K562 (cell line): ENCODE measurements at regions not wholly inside any gene's neighbourhood (a gene's known extent, or its start where the extent isn't known, plus 50 kb on each side); places are given as distances from the start of the nearest gene placed in this dataset.

ENCODE experiments used
- ATAC-seq: fragments of 200-7000 bp; cut with Tn5 transposase; 3 replicates; pipeline ENCODE4 v1.9.1; 2020; ENCODE audit warnings: moderate library complexity
- BruUV-seq: library from RNA; stranded (reverse); fragments of 400-500 nt; replicated peaks from 2 replicates; lab custom pipeline; 2021; lab: Mats Ljungman, UMichigan
- CTCF ChIA-PET: fragments of 300-600 bp; formaldehyde crosslinking; extraction: SDS; loops from one replicate; lab custom pipeline; 2021; ENCODE audit warnings: low intra/inter-chr PET ratio; lab: Yijun Ruan, JAX
- POLR2A ChIA-PET: fragments of 300-600, 350-650 bp; sonication (Branson Sonifier 250); formaldehyde crosslinking; extraction: SDS; loops from one replicate; lab custom pipeline; 2021; ENCODE audit warnings: antibody characterized with exemption, inconsistent platforms; lab: Yijun Ruan, JAX
- DNase-seq, 4 experiments: peaks; one replicate each; pipeline versions ENCODE4 v3.0.0 to v3.0.0-alpha.2; 2011 to 2018; ENCODE audit warnings: low spot score in 3 of 4, mixed read lengths in 3 of 4; ENCODE audit errors: extremely low read depth in 1 of 4
- FAIRE-seq: peaks from 2 replicates; lab custom pipeline; 2011; peaks lifted over from hg19 to GRCh38; lab: Jason Lieb, UNC
- H2AFZ ChIP-seq: 2 replicates; pipeline ENCODE4 v1.6.0; 2011; ENCODE audit warnings: low read depth, low read length, control low read depth, inconsistent platforms
- H3K27ac ChIP-seq: fragments of 200-600 bp; 3 replicates; pipeline ENCODE4 v1.8.0; 2011; ENCODE audit warnings: low read depth, mild to moderate bottlenecking, control low read depth, inconsistent platforms, low read length, moderate library complexity, mixed read lengths; ENCODE audit errors: extremely low read depth
- H3K27me3 ChIP-seq, 2 experiments: fragments of 300-600 bp in 1 of 2; 2 replicates in 1 of 2; 3 replicates in 1 of 2; pipeline versions ENCODE4 v1.6.0 to v1.8.0; 2011; ENCODE audit warnings: inconsistent platforms in 2 of 2, low read length in 2 of 2, mild to moderate bottlenecking in 1 of 2, mixed read lengths in 1 of 2, moderate library complexity in 1 of 2; ENCODE audit not compliant: control insufficient read depth in 2 of 2, insufficient read depth in 2 of 2
- H3K36me3 ChIP-seq: fragments of 300-600 bp; 3 replicates; pipeline ENCODE4 v1.8.0; 2011; ENCODE audit warnings: mild to moderate bottlenecking, low read length, inconsistent platforms; ENCODE audit not compliant: control insufficient read depth, insufficient read depth
- H3K4me1 ChIP-seq, 2 experiments: fragments of 200-600 bp in 1 of 2; replicated peaks in 1 of 2; 2 replicates in 1 of 2; 3 replicates in 1 of 2; pipeline versions ENCODE4 v1.5.1 to v1.8.0; 2011; ENCODE audit warnings: inconsistent platforms in 2 of 2, low read length in 2 of 2, mild to moderate bottlenecking in 1 of 2, mixed read lengths in 1 of 2, moderate library complexity in 1 of 2; ENCODE audit not compliant: control insufficient read depth in 2 of 2, insufficient read depth in 2 of 2
- H3K4me2 ChIP-seq: 2 replicates; pipeline ENCODE4 v1.6.1; 2011; ENCODE audit warnings: low read length, control low read depth, inconsistent platforms, mixed read lengths; ENCODE audit not compliant: insufficient read depth
- H3K4me3 ChIP-seq: fragments of 200-600 bp; sonication (generic), shearing (Covaris generic); 2 replicates; pipeline ENCODE4 v1.5.1; 2016; ENCODE audit warnings: control low read depth, inconsistent platforms
- H3K79me2 ChIP-seq: fragments of 200-600 bp; 3 replicates; pipeline ENCODE4 v1.8.0; 2011; ENCODE audit warnings: low read length, inconsistent platforms; ENCODE audit not compliant: control insufficient read depth, insufficient read depth
- H3K9ac ChIP-seq, 2 experiments: 2 replicates each; pipeline versions ENCODE4 v1.6.0 to v1.6.1; 2011; ENCODE audit warnings: low read depth in 2 of 2, low read length in 2 of 2, control low read depth in 1 of 2, inconsistent platforms in 1 of 2, mild to moderate bottlenecking in 1 of 2, mixed read lengths in 1 of 2; ENCODE audit not compliant: insufficient read depth in 1 of 2
- H3K9me1 ChIP-seq: one replicate; pipeline ENCODE4 v1.6.0; 2011; ENCODE audit warnings: inconsistent platforms, mild to moderate bottlenecking, low read length, moderate library complexity; ENCODE audit not compliant: control insufficient read depth, insufficient read depth
- H3K9me3 ChIP-seq: replicated peaks from 2 replicates; pipeline ENCODE4 v1.5.1; 2011; ENCODE audit warnings: low read depth, low read length, inconsistent platforms; ENCODE audit not compliant: control insufficient read depth, insufficient read depth
- H4K20me1 ChIP-seq: replicated peaks from 2 replicates; pipeline ENCODE4 v1.6.1; 2011; ENCODE audit warnings: low read length, inconsistent platforms, mixed read lengths; ENCODE audit not compliant: control insufficient read depth, insufficient read depth
- CREB1 ChIP-seq, 2 experiments: sonication (generic) in 1 of 2; formaldehyde crosslinking in 1 of 2; IDR thresholded peaks; 2 replicates each; pipeline versions ENCODE4 v1.6.1 to v1.8.0; 2012 to 2022; ENCODE audit warnings: inconsistent platforms in 1 of 2, mild to moderate bottlenecking in 1 of 2, missing genetic modification reagents in 1 of 2, moderate library complexity in 1 of 2
- E2F6 ChIP-seq, 2 experiments: IDR thresholded peaks; 2 replicates each; pipeline ENCODE4 v1.6.1; 2011; ENCODE audit warnings: borderline replicate concordance in 1 of 2, control low read depth in 1 of 2, low read depth in 1 of 2, low read length in 1 of 2, mild to moderate bottlenecking in 1 of 2, mixed read lengths in 1 of 2, moderate library complexity in 1 of 2; ENCODE audit not compliant: insufficient read depth in 1 of 2, insufficient read length in 1 of 2, poor library complexity in 1 of 2, severe bottlenecking in 1 of 2; ENCODE audit errors: extremely low read depth in 1 of 2
- ELF1 ChIP-seq: fragments of 200-800 bp; sonication (Bioruptor generic); IDR thresholded peaks from 2 replicates; pipeline ENCODE4 v1.6.1; 2016; ENCODE audit warnings: missing genetic modification characterization, missing compliant biosample characterization
- FOXM1 ChIP-seq, 2 experiments: fragments of 450-650 bp in 1 of 2; sonication (generic) in 1 of 2; formaldehyde crosslinking in 1 of 2; IDR thresholded peaks; 2 replicates each; pipeline versions ENCODE4 v1.6.1 to v1.9.0; 2017 to 2022; ENCODE audit warnings: low read depth in 2 of 2, mild to moderate bottlenecking in 2 of 2, missing genetic modification reagents in 1 of 2, moderate library complexity in 1 of 2
- FOXP4 ChIP-seq: sonication (generic); formaldehyde crosslinking; IDR thresholded peaks from 2 replicates; pipeline ENCODE4 v1.8.0; 2022; ENCODE audit warnings: mild to moderate bottlenecking, missing genetic modification reagents, borderline replicate concordance
- GTF2E2 ChIP-seq: fragments of 200-800 bp; sonication (Bioruptor generic); IDR thresholded peaks from 2 replicates; pipeline ENCODE4 v1.6.1; 2016; ENCODE audit warnings: missing genetic modification characterization, missing compliant biosample characterization
- HDAC2 ChIP-seq: fragments of 450-650 bp; IDR thresholded peaks from 2 replicates; pipeline ENCODE4 v1.6.1; 2016; ENCODE audit warnings: mild to moderate bottlenecking
- HNRNPL ChIP-seq: fragments of 200-400 bp; formaldehyde crosslinking; IDR thresholded peaks from 2 replicates; pipeline ENCODE4 v1.6.1; 2017; ENCODE audit warnings: low read depth, mild to moderate bottlenecking, low read length
- NFE2L1 ChIP-seq: fragments of 450-650 bp; IDR thresholded peaks from 2 replicates; pipeline ENCODE4 v1.6.1; 2016; ENCODE audit warnings: missing genetic modification characterization, low read depth, mild to moderate bottlenecking, missing compliant biosample characterization, moderate library complexity, borderline replicate concordance
- SIN3A ChIP-seq, 2 experiments: fragments of 150-350 bp in 1 of 2; IDR thresholded peaks; 2 replicates each; pipeline ENCODE4 v1.6.1; 2011 to 2016; ENCODE audit warnings: borderline replicate concordance in 2 of 2, low read depth in 2 of 2, low read length in 2 of 2, mild to moderate bottlenecking in 2 of 2, moderate library complexity in 2 of 2; ENCODE audit not compliant: control insufficient read depth in 1 of 2
- SNIP1 ChIP-seq: fragments of 450-650 bp; IDR thresholded peaks from 2 replicates; pipeline ENCODE4 v1.7.1; 2017; ENCODE audit warnings: low read depth, mild to moderate bottlenecking
- TBL1XR1 ChIP-seq, 2 experiments: IDR thresholded peaks; 2 replicates each; pipeline ENCODE4 v1.6.1; 2012; ENCODE audit warnings: improper control_type of control experiment in 2 of 2, low read length in 2 of 2, mild to moderate bottlenecking in 1 of 2
- TCF15 ChIP-seq: fragments of 250-450 bp; sonication (Bioruptor Pico); IDR thresholded peaks from 2 replicates; pipeline ENCODE4 v1.8.0; 2022; ENCODE audit warnings: moderate library complexity, mild to moderate bottlenecking, inconsistent platforms
- USF1 ChIP-seq: sonication (generic); formaldehyde crosslinking; IDR thresholded peaks from 2 replicates; pipeline ENCODE4 v1.9.0; 2022; ENCODE audit warnings: mild to moderate bottlenecking, missing genetic modification reagents
- ZKSCAN3 ChIP-seq: fragments of 250-450 bp; sonication (Bioruptor Pico); IDR thresholded peaks from 2 replicates; pipeline ENCODE4 v1.4.0; 2020
- ZNF143 ChIP-seq: sonication (generic); formaldehyde crosslinking; IDR thresholded peaks from 2 replicates; pipeline ENCODE4 v1.9.0; 2022; ENCODE audit warnings: mild to moderate bottlenecking, missing genetic modification reagents
- ZNF584 ChIP-seq: fragments of 200-800 bp; sonication (Bioruptor generic); IDR thresholded peaks from 2 replicates; pipeline ENCODE4 v1.6.1; 2016; ENCODE audit warnings: low read depth, mild to moderate bottlenecking, missing genetic modification characterization, missing compliant biosample characterization
- ZNF695 ChIP-seq: fragments of 450-650 bp; formaldehyde crosslinking; IDR thresholded peaks from 2 replicates; pipeline ENCODE4 v1.4.0; 2020; ENCODE audit warnings: mild to moderate bottlenecking, moderate library complexity
- ZNF707 ChIP-seq: fragments of 250-450 bp; sonication (Bioruptor Pico); conservative IDR thresholded peaks from 2 replicates; pipeline ENCODE4 v1.8.0; 2022; ENCODE audit warnings: inconsistent platforms, mild to moderate bottlenecking, moderate library complexity
- WGBS: fragments of 100-300 bp; shearing (Covaris generic); methylation state at CpG from one replicate; pipeline ENCODE4 v1.1.6; 2016; ENCODE audit warnings: low coverage, mixed read lengths; ENCODE audit not compliant: insufficient coverage; ENCODE audit errors: missing lambda C conversion rate; 5-methylcytosine and 5-hydroxymethylcytosine counted together
- in situ Hi-C: fragments of 300-500 bp; cut with MboI; formaldehyde crosslinking; loops from 4 replicates; pipeline ENCODE4 v1.15.0; 2018; ENCODE audit warnings: inconsistent platforms, mixed read lengths
- intact Hi-C: fragments of 100-400 bp; cut with micrococcal nuclease; formaldehyde crosslinking; loops from 2 replicates; pipeline ENCODE4 v1.14.2; 2022

- H3K36me3 ChIP-seq: no peaks in the 10 kb centered on the region
- 26% methylated on average over 5 of the region's 5 CpGs for WGBS
- no peaks in the 10 kb centered on the region for H3K79me2 ChIP-seq
- no peak overlapping the region for H3K4me3 ChIP-seq
- no peak for DNase-seq
- in situ Hi-C loops (no loop called here), intact Hi-C loops (no loop called here)
- H3K9me1 ChIP-seq: no peaks in the 10 kb centered on the region
- no peak overlapping the region for H3K9ac ChIP-seq
- no peak for ATAC-seq
- H2AFZ ChIP-seq: no peak overlapping the region
- CTCF ChIA-PET: no interaction called here
- FAIRE-seq: no peak
- H3K4me2 ChIP-seq: no peak overlapping the region
- TF ChIP-seq NFE2L1 (no peak), ZNF695 (no peak), USF1 (no peak), CREB1 (IDR thresholded peaks at IDR 0.05) (no peak), CREB1 (CRISPR knock-in tag; IDR thresholded peaks at IDR 0.05) (no peak), E2F6 (IDR thresholded peaks at IDR 0.05; ENCODE audit: borderline replicate concordance in 1 of 2, extremely low read depth in 1 of 2, insufficient read depth in 1 of 2, insufficient read length in 1 of 2, low read depth in 1 of 2, low read length in 1 of 2, poor library complexity in 1 of 2, severe bottlenecking in 1 of 2) (no peak), FOXP4 (CRISPR knock-in tag) (no peak), TBL1XR1 (IDR thresholded peaks at IDR 0.05; ENCODE audit: low read length in 2 of 2) (no peak), SNIP1 (no peak), ZKSCAN3 (CRISPR knock-in tag) (no peak), GTF2E2 (tag) (no peak), ELF1 (tag) (no peak), SIN3A (IDR thresholded peaks at IDR 0.05; ENCODE audit: borderline replicate concordance in 2 of 2, control insufficient read depth in 1 of 2, low read depth in 2 of 2, low read length in 2 of 2) (no peak), HNRNPL (no peak), TCF15 (CRISPR knock-in tag) (no peak), ZNF584 (CRISPR knock-in tag) (no peak), ZNF707 (CRISPR knock-in tag) (no peak), FOXM1 (IDR thresholded peaks at IDR 0.05; ENCODE audit: low read depth) (no peak), FOXM1 (CRISPR knock-in tag; IDR thresholded peaks at IDR 0.05; ENCODE audit: low read depth) (no peak), HDAC2 (no peak), ZNF143 (CRISPR knock-in tag) (no peak)
- POLR2A ChIA-PET: interaction anchor here (0.7 kb wide), 1 partner anchor 179 kb away, joined by 4 read pairs; no protein-coding TSS in a partner anchor
- no peaks in the 10 kb centered on the region for H4K20me1 ChIP-seq
- no TSS peak for BruUV-seq
- H3K9me3 ChIP-seq: no peaks in the 10 kb centered on the region
- no peaks in the 10 kb centered on the region; a peak in 1 of 5 replicates for H3K4me1 ChIP-seq
- H3K27me3 ChIP-seq: no peaks in the 10 kb centered on the region
- H3K27ac ChIP-seq: no peak overlapping the region
These were observed 177.8 kb upstream of the PARD3B start for GRCh38 chr2:204367466-204367865.
